ENCODE measurements at regions not wholly inside any gene's neighbourhood (a gene's known extent, or its start where the extent isn't known, plus 50 kb on each side); places are given as distances from the start of the nearest gene placed in this dataset.

- H4K20me1 ChIP-seq (ENCODE audit: insufficient read depth) = no peaks in the 10 kb centered on the region
- H3K4me3 ChIP-seq = no peak overlapping the region
- H3K9me2 ChIP-seq (ENCODE audit: insufficient read depth) = no peaks in the 10 kb centered on the region
- POLR2A ChIA-PET (ENCODE audit: unreplicated experiment) = no interaction called here
- H3K9me3 ChIP-seq (ENCODE audit: insufficient read depth, low read depth) = no peaks in the 10 kb centered on the region
- H3K4me2 ChIP-seq = no peak overlapping the region
- TF ChIP-seq CTCF (conservative IDR thresholded peaks at IDR 0.05) (no peak), EZH2 (IDR thresholded peaks at IDR 0.05; ENCODE audit: low read depth) (no peak)
- no peaks in the 10 kb centered on the region for H3F3A ChIP-seq (ENCODE audit: insufficient read depth, low read depth)
- BruUV-seq (replicated peaks) = no TSS peak
- H3K4me1 ChIP-seq (replicated peaks; ENCODE audit: insufficient read depth) = no peaks in the 10 kb centered on the region
- DNase-seq = no peak
- intact Hi-C loops (cut with micrococcal nuclease; ENCODE audit: unreplicated experiment) = no loop called here
- H3K27me3 ChIP-seq (ENCODE audit: insufficient read depth, low read depth) = peaks cover 78% of the 10 kb centered on the region
- no peak overlapping the region for H2AFZ ChIP-seq
- H3K36me3 ChIP-seq (ENCODE audit: low read depth) = no peaks in the 10 kb centered on the region
- CTCF ChIA-PET = no interaction called here
- H3K27ac ChIP-seq = no peak overlapping the region
- no peaks in the 10 kb centered on the region for H3K79me2 ChIP-seq (ENCODE audit: low read depth)
These were observed 244.9 kb upstream of the IRX1 start for GRCh38 chr5:3350781-3351180.

GRCh38 chr5:3349704-3350565 is 245.7 kb upstream of the IRX1 start:
- H3F3A ChIP-seq (ENCODE audit: insufficient read depth, low read depth) = no peaks in the 10 kb centered on the region
- H3K4me1 ChIP-seq (replicated peaks; ENCODE audit: insufficient read depth) = no peaks in the 10 kb centered on the region
- no peaks in the 10 kb centered on the region for H3K9me3 ChIP-seq (ENCODE audit: insufficient read depth, low read depth)
- ChIA-PET CTCF (no interaction called here), POLR2A (ENCODE audit: unreplicated experiment) (no interaction called here)
- no peaks in the 10 kb centered on the region for H3K36me3 ChIP-seq (ENCODE audit: low read depth)
- DNase-seq = no peak
- H4K20me1 ChIP-seq (ENCODE audit: insufficient read depth) = no peaks in the 10 kb centered on the region
- no peak overlapping the region for H3K4me3 ChIP-seq
- no TSS peak for BruUV-seq (replicated peaks)
- H3K27me3 ChIP-seq (ENCODE audit: insufficient read depth, low read depth) = peaks cover 82% of the 10 kb centered on the region
- intact Hi-C loops (cut with micrococcal nuclease; ENCODE audit: unreplicated experiment) = no loop called here
- H3K79me2 ChIP-seq (ENCODE audit: low read depth) = no peaks in the 10 kb centered on the region
- TF ChIP-seq CTCF (conservative IDR thresholded peaks at IDR 0.05) (no peak), EZH2 (IDR thresholded peaks at IDR 0.05; ENCODE audit: low read depth) (no peak)
- no peak overlapping the region for H2AFZ ChIP-seq
- H3K9me2 ChIP-seq (ENCODE audit: insufficient read depth) = no peaks in the 10 kb centered on the region
- no peak overlapping the region for H3K27ac ChIP-seq
- no peak overlapping the region for H3K4me2 ChIP-seq

- no peak for DNase-seq
- H3K4me3 ChIP-seq = no peak overlapping the region
- H3K36me3 ChIP-seq (ENCODE audit: low read depth) = no peaks in the 10 kb centered on the region
- no peaks in the 10 kb centered on the region for H3F3A ChIP-seq (ENCODE audit: insufficient read depth, low read depth)
- H3K79me2 ChIP-seq (ENCODE audit: low read depth) = no peaks in the 10 kb centered on the region
- H4K20me1 ChIP-seq (ENCODE audit: insufficient read depth) = no peaks in the 10 kb centered on the region
- intact Hi-C loops (cut with micrococcal nuclease; ENCODE audit: unreplicated experiment) = no loop called here
- H3K9me2 ChIP-seq (ENCODE audit: insufficient read depth) = no peaks in the 10 kb centered on the region
- no peak overlapping the region for H2AFZ ChIP-seq
- CTCF ChIA-PET = no interaction called here
- H3K4me2 ChIP-seq = no peak overlapping the region
- peaks cover 83% of the 10 kb centered on the region for H3K27me3 ChIP-seq (ENCODE audit: insufficient read depth, low read depth)
- H3K27ac ChIP-seq = no peak overlapping the region
- TF ChIP-seq CTCF (conservative IDR thresholded peaks at IDR 0.05) (no peak), EZH2 (IDR thresholded peaks at IDR 0.05; ENCODE audit: low read depth) (no peak)
- POLR2A ChIA-PET (ENCODE audit: unreplicated experiment) = no interaction called here
- no TSS peak for BruUV-seq (replicated peaks)
- no peaks in the 10 kb centered on the region for H3K9me3 ChIP-seq (ENCODE audit: insufficient read depth, low read depth)
- H3K4me1 ChIP-seq (replicated peaks; ENCODE audit: insufficient read depth) = no peaks in the 10 kb centered on the region
These were observed 246.8 kb upstream of the IRX1 start for GRCh38 chr5:3348576-3349535.
